Caki2 (cell line): ENCODE measurements at regions not wholly inside any gene's neighbourhood (a gene's known extent, or its start where the extent isn't known, plus 50 kb on each side); places are given as distances from the start of the nearest gene placed in this dataset.

ENCODE experiments used
- DNase-seq: peaks from one replicate; pipeline ENCODE4 v3.0.0-alpha.2; 2015; ENCODE audit warnings: low read depth
- in situ Hi-C: cut with HindIII; loops from 2 replicates; pipeline ENCODE4 v1.10.0; 2016; ENCODE audit warnings: low sequenced_read_pairs, low pct_unique_long_range_greater_than_20kb, mixed read lengths

DNA sequence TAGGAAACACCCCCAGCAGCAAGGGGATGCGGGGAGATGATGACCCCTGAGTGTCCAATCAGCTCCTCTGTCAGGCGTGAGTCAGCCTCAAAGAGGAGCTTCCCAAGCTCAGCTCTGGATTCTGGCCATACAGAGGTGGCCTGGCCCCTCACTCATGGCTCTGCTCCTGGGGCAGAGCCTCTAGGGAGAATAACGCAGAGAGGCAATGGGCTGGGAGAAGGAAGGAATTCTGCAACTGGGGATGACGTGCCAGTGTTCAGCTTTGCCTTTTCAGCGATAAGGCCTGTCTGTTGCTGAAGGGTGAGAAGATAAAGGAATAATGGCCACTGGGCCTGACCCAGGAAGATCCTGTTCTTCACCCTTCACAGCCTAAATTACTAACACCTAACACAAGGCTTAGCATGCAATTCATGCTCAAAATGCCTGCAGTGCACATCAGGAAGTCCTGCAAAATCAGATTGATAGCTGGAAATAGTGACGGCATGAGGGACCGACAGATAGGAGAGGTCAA lies 92.2 kb downstream of the TBX19 start:
- DNase-seq, result no peak
- in situ Hi-C loops, result no loop called here

DNA sequence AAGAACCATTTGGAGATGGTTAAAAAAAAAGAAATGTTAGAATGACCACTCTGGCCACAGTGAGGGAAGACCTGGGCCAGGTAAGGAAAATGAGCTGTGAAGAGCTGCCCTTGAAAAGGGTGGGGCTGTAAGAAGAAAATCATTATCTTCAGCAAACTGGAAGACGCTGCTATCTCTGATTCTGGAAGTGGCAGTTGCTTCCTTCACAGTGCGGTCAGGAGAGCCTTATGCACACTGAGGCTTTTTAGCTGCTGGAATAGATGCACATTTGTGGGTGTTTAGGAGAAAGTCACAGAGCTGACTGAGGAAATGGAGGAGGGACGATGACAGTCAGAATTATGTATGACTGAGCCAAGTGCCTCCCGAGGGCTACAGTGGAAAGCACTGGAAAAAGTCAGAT lies 91.6 kb downstream of the TBX19 start:
- in situ Hi-C loops, result no loop called here
- DNase-seq, result no peak

DNA sequence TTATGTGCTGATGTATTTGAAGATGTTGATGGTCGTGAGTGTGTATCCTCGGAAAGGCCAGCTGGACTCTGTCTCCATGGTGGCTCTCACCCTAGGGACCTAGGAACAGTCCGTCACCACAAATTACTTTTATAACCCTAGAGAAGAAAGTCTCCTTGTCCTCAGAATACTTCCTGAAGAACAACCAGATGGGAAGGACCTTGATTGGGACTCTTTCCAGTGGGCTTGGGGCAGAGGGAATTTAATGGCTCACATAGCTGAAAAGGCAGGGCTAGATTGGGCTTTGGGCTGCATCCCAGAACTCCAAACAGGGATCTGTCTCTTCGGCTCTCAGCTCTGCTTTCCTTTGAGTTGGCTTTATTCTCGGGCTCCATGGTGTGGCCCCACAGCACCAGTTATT lies 90.8 kb downstream of the TBX19 start:
- no peak for DNase-seq
- in situ Hi-C loops, result no loop called here

DNA sequence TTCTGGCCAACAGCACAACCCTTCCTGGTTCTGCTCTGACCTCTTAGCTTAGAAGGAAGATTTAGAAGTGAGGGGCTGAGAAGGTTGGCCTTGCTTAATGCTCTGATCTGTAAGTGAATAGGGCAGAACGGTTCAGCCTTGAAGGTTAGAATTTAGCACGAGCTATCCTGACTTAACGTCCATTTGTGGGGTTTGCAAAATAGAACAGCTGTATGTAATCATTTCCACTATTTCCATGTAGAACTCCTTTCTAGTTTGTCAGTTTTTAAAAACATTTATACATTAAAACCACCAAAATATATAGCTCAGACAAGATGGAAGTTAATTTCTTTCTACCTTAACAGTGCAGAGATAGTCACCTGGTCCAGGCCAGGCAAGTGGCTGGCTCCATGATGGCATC lies 89.9 kb downstream of the TBX19 start:
- in situ Hi-C loops, result no loop called here
- DNase-seq, result no peak

DNA sequence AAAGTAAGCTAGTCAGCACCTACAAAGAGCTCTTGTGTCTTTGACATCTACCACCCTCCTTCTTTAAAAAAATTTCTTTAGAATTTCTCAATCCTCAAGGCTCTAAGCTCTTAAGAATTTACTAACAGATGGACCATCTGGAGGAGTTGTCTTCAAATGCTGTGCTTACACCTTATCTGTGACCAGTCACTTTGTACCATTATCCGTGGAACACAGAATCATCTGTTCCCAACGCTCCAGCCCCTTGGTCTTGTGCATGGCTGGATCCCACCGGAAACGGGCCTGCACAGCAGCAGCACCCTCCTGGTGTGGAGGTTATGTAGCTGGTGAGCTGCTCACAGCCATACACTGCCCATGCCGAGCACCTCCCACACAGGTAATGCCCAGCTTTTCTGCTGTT lies 89.0 kb downstream of the TBX19 start:
- no peak for DNase-seq
- in situ Hi-C loops, result no loop called here

DNA sequence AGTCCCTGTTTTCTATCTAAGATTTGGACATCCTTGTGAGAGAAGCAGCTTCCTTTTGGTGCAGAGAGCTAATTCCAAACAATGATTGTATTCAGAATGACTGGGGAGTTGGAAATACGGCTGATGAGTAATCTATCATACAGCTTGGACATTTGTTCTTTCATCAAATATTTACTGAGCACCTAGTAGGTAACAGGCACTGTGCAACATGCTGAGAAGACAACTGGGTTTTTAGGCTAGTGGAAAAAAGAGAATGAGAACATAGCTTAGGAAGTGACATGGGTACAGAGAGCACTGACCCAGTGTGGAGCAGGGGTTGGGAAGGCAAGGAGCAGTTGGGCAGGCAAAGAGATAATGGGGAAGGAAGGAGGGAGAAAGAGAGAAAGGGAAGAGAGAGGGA lies 87.5 kb downstream of the TBX19 start:
- no peak for DNase-seq
- in situ Hi-C loops, result no loop called here

DNA sequence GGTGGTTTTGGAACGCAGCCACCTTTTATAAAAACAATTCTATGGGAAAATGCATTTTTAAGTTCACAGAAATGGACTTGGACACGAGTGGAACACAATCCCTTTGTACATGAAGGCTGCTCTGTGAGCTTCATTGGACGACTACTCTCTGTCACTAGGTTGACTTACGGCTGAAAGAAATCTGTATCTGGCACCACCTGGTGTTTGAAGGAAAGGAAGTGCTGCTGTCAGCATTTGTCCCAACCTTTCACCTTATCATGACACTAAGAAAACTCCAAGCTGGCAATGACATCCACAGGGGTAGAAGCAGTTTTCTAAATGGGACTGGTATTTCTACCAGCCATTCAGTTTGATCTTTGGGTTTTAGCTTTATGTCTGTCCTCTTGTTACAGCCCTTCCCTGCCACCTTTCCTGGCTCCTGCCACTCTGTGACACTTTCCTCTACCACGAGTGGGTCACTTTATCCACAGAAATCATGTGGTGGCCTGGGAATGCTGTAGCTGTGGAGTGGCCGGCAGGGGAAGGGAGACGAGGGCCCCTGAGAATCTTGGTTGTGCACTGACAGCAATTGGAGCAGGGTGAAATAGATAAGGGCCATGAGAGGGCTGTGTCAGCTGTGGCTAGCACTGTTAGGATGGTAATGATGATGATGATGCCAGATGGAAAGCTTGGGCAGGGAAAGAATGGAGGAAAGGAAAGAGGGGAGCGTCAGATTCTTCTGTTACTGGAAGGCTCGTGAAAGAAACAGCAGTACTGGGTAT lies 85.2 kb downstream of the TBX19 start:
- in situ Hi-C loops, result no loop called here
- no peak for DNase-seq
